H1 (cell line): ENCODE measurements at regions not wholly inside any gene's neighbourhood (a gene's known extent, or its start where the extent isn't known, plus 50 kb on each side); places are given as distances from the start of the nearest gene placed in this dataset.

Experiments used
- BACH1 ChIP-seq: IDR thresholded peaks from 2 replicates; pipeline ENCODE4 v1.6.1; 2012; ENCODE audit warnings: low read length, improper control_type of control experiment
- CHD7 ChIP-seq: fragments of 300-600 bp; sonication (generic); IDR thresholded peaks from 2 replicates; pipeline ENCODE4 v1.7.1; 2012; ENCODE audit warnings: low read length, moderate library complexity, mild to moderate bottlenecking, inconsistent platforms; ENCODE audit not compliant: insufficient replicate concordance
- EP300 ChIP-seq, 2 experiments: IDR thresholded peaks; 1 replicate in 1 of 2; 2 replicates in 1 of 2; pipeline ENCODE4 v1.6.1; 2011 to 2012; ENCODE audit warnings: low read depth in 2 of 2, low read length in 2 of 2, mild to moderate bottlenecking in 2 of 2, borderline replicate concordance in 1 of 2, inconsistent platforms in 1 of 2, moderate library complexity in 1 of 2

- TF ChIP-seq BACH1 (no peak), EP300 (IDR thresholded peaks at IDR 0.05; ENCODE audit: borderline replicate concordance in 1 of 2, low read depth in 2 of 2, low read length in 2 of 2) (no peak), CHD7 (no peak)
These were observed 92.2 kb upstream of the F13A1 start (continued) for GRCh38 chr6:6412700-6413099.
